BJ (cell line): ENCODE measurements at regions not wholly inside any gene's neighbourhood (a gene's known extent, or its start where the extent isn't known, plus 50 kb on each side); places are given as distances from the start of the nearest gene placed in this dataset.
"Not testable (repeated sequence)": the region's sequence is repeated elsewhere in the genome, so short reads cannot be mapped to it uniquely, and the experiment has no call there.

Source experiments
- CTCF ChIA-PET: fragments of 350-600 bp; formaldehyde crosslinking; extraction: SDS; loops from one replicate; lab custom pipeline; 2021; ENCODE audit warnings: antibody characterized with exemption, inconsistent platforms; lab: Yijun Ruan, JAX
- POLR2A ChIA-PET: fragments of 300-600 bp; sonication (Branson Sonifier 250); formaldehyde crosslinking; extraction: SDS; loops from one replicate; lab custom pipeline; 2021; ENCODE audit warnings: antibody characterized with exemption; lab: Charles Lee
- DNase-seq: peaks from one replicate; pipeline ENCODE4 v3.0.0-alpha.2; 2011; ENCODE audit warnings: low read depth
- H3K27me3 ChIP-seq: 2 replicates; pipeline ENCODE4 v1.6.0; 2011; ENCODE audit warnings: low read length; ENCODE audit not compliant: control insufficient read depth, insufficient read depth
- H3K36me3 ChIP-seq: 2 replicates; pipeline ENCODE4 v1.5.1; 2011; ENCODE audit warnings: low read length; ENCODE audit not compliant: control insufficient read depth, insufficient read depth
- H3K4me3 ChIP-seq: 2 replicates; pipeline ENCODE4 v1.5.1; 2011; ENCODE audit warnings: low read depth, mild to moderate bottlenecking, control low read depth, low read length
- TF ChIP-seq, protein P1 (sequence below): IDR thresholded peaks from 2 replicates; pipeline ENCODE4 v1.5.1; 2011; ENCODE audit warnings: low read depth, mild to moderate bottlenecking, control low read depth, inconsistent platforms, low read length, moderate library complexity; ENCODE audit not compliant: insufficient read depth

DNA sequence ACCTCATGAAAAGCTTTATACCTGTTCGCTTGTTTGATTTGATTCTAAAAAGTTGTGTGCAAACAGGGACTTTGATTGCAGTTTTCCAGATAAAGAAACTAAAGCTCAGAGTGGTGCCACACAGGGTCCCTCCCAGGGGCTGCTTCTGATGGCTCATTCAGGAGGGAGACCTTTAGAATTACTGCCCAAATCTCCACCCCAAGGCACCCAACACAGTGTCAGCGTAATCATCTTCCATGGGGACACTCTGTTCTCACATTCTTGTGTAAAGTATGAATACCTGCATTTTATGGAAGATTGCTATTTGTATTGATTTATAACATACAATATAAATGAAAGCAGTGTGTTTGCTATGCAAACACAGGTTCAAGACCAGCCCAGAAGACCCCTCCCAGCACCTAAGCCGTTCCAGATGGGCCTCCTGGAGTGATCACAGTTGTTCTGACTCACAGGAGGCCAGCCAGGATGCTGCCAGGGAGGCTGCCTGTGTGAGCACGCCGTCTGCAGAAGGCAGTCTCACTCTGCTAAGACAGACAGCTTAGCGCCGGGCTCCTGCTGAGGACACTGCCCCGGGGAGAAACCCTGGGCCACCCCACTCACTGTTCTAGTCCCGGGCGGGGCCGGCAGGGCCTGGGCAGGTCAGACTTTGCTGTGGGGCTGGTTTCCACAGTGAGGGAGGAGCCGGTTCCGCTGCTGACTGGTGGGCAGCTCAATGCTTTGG lies 185.6 kb downstream of the FAM43A start:
- CTCF ChIA-PET = interaction anchor here (0.6 to 2.3 kb wide), 4 partner anchors 11 to 382 kb away, joined by 3 to 7 read pairs (median 3); no protein-coding TSS in a partner anchor
- TF ChIP-seq, protein P1, sequence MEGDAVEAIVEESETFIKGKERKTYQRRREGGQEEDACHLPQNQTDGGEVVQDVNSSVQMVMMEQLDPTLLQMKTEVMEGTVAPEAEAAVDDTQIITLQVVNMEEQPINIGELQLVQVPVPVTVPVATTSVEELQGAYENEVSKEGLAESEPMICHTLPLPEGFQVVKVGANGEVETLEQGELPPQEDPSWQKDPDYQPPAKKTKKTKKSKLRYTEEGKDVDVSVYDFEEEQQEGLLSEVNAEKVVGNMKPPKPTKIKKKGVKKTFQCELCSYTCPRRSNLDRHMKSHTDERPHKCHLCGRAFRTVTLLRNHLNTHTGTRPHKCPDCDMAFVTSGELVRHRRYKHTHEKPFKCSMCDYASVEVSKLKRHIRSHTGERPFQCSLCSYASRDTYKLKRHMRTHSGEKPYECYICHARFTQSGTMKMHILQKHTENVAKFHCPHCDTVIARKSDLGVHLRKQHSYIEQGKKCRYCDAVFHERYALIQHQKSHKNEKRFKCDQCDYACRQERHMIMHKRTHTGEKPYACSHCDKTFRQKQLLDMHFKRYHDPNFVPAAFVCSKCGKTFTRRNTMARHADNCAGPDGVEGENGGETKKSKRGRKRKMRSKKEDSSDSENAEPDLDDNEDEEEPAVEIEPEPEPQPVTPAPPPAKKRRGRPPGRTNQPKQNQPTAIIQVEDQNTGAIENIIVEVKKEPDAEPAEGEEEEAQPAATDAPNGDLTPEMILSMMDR = no peak

DNA sequence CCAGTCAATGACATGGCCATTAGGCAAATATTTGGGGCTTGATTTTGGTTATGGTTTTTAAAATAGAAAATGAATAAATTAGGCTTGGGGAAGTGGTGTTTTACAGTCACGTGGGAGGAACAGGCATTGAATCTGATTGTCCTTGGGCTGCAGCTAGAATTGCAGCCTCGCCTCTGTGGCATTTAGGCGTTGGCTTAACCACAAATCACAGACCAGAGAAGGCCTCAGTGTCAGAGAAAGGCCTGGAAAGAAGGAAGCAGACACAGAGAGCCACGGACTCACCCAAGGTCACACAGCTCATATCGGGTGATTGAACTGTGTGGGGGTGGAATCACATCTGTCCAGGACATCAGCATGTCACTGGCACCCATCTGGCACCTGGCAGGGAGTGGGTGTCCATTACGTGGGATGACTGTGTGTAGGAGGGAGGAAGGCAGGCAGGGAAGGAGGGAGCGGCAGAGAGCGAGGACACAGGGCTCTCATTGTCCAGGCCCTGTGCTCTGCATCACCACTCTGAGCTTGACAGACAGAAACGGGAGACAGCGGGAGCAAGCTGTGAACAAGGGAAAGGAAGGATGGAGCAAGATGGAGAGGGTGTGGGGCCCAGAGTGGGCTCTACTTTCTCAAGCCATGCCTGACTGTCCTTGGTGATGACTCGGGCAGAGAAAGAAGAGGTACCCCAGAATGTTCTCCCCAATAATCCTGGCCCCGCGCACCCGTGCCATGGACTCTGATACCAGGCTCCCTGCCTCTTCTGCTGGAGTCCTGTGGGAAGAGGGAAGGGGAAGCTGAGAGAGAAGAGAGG lies 186.4 kb downstream of the FAM43A start:
- DNase-seq = peak; percentile 39
- ChIA-PET CTCF (interaction anchor here (0.6 to 2.3 kb wide), 4 partner anchors 12 to 381 kb away, joined by 3 to 7 read pairs (median 3); no protein-coding TSS in a partner anchor), POLR2A (interaction anchor here (0.6 kb wide), 1 partner anchor 871 kb away, joined by 3 read pairs; no protein-coding TSS in a partner anchor)
- Histone ChIP-seq H3K4me3 (no peak overlapping the region), H3K36me3 (no peaks in the 10 kb centered on the region), H3K27me3 (peaks cover 9% of the 10 kb centered on the region)
- TF ChIP-seq, protein P1 = no peak

More for the DNA sequence above, 185.6 kb downstream of the FAM43A start:
- no peaks in the 10 kb centered on the region for H3K36me3 ChIP-seq
- peaks cover 12% of the 10 kb centered on the region for H3K27me3 ChIP-seq
- no peak overlapping the region for H3K4me3 ChIP-seq
- peak; percentile 76 for DNase-seq
- POLR2A ChIA-PET = no interaction called here

- ChIA-PET POLR2A (interaction anchor here (0.6 kb wide), 1 partner anchor 871 kb away, joined by 3 read pairs; no protein-coding TSS in a partner anchor), CTCF (interaction anchor here (1.3 to 2.3 kb wide), 2 partner anchors 12 to 190 kb away, joined by 3 to 7 read pairs; no protein-coding TSS in a partner anchor)
- DNase-seq = peak; percentile 51
- Histone ChIP-seq H3K4me3 (no peak overlapping the region), H3K36me3 (no peaks in the 10 kb centered on the region), H3K27me3 (peaks cover 10% of the 10 kb centered on the region)
- TF ChIP-seq, protein P1 = no peak
Measured at GRCh38 chr3:194872669-194872977, 186.9 kb downstream of the FAM43A start.

DNA sequence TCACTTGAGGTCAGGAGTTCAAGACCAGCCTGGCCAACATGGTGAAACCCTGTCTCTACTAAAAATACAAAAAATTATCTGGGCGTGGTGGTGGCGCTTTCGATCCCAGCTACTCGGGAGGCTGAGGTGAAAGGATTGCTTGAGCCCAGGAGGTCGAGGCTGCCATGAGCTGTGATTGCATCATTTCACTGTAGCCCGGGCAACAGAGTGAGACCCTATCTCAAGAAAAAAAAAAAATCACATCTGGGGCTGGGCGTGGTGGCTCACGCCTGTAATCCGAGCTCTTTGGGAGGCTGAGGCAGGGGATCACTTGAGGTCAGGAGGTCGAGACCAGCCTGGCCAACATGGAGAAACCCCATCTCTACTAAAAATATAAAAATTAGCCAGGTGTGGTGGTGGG lies 187.8 kb downstream of the FAM43A start:
- H3K4me3 ChIP-seq, POLR2A ChIA-PET, H3K36me3 ChIP-seq, DNase-seq, H3K27me3 ChIP-seq: not testable (repeated sequence)
- CTCF ChIA-PET = interaction anchor here (0.9 kb wide), 1 partner anchor 167 kb away, joined by 3 read pairs; no protein-coding TSS in a partner anchor

DNA sequence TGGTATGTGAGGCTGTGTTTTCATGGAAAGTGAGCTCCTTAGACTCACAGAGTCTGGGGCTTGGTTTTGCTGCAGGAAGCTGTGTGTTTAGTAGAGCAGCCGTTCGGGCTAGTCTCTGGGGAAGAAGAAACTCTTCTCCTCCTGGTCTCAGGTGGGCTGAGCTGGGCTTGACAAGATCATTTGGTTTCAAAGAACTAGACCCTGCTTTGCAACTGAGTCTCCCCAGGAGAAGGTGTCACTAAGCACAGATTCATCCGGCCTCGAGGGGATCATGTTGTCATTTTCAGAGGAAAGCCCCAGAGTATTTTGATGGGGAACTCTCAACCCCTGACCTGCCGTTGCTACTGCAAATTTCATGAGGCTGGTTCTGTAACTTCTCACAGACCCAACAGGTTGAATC lies 188.5 kb downstream of the FAM43A start:
- TF ChIP-seq, protein P1 = no peak
- ChIA-PET CTCF (no interaction called here), POLR2A (no interaction called here)
- no peaks in the 10 kb centered on the region for H3K36me3 ChIP-seq
- DNase-seq = no peak
- no peak overlapping the region for H3K4me3 ChIP-seq
- H3K27me3 ChIP-seq = peaks cover 9% of the 10 kb centered on the region
